Activated naive CD8-positive, alpha-beta T cell treated with anti-CD3 and anti-CD28 coated beads for 36 hours (primary cell): ENCODE measurements at regions not wholly inside any gene's neighbourhood (a gene's known extent, or its start where the extent isn't known, plus 50 kb on each side); places are given as distances from the start of the nearest gene placed in this dataset.

Experiments used
- DNase-seq: peaks from one replicate; pipeline ENCODE4 v3.0.0; 2021
- H3K27ac Mint-ChIP-seq: one replicate; pipeline ENCODE4 v1.8.0; 2022; ENCODE audit warnings: mild to moderate bottlenecking, moderate library complexity, mixed read lengths
- H3K27me3 Mint-ChIP-seq: one replicate; pipeline ENCODE4 v1.8.0; 2022; ENCODE audit warnings: mild to moderate bottlenecking, mixed read lengths
- H3K36me3 Mint-ChIP-seq: one replicate; pipeline ENCODE4 v1.8.0; 2021; ENCODE audit warnings: mild to moderate bottlenecking, mixed read lengths
- H3K4me1 Mint-ChIP-seq: one replicate; pipeline ENCODE4 v1.8.0; 2021; ENCODE audit warnings: mixed read lengths
- H3K4me3 Mint-ChIP-seq: one replicate; pipeline ENCODE4 v1.8.0; 2022; ENCODE audit warnings: mild to moderate bottlenecking, moderate library complexity, mixed read lengths
- H3K9me3 Mint-ChIP-seq: one replicate; pipeline ENCODE4 v1.8.0; 2022; ENCODE audit warnings: mixed read lengths

- Mint-ChIP-seq H3K27ac (no peak overlapping the region), H3K36me3 (no peaks in the 10 kb centered on the region), H3K27me3 (peaks cover 15% of the 10 kb centered on the region), H3K4me1 (no peaks in the 10 kb centered on the region), H3K9me3 (no peaks in the 10 kb centered on the region), H3K4me3 (no peak overlapping the region)
- no peak for DNase-seq
These were observed 325.2 kb downstream of the DUSP10 start for GRCh38 chr1:221416723-221417122.

DNA sequence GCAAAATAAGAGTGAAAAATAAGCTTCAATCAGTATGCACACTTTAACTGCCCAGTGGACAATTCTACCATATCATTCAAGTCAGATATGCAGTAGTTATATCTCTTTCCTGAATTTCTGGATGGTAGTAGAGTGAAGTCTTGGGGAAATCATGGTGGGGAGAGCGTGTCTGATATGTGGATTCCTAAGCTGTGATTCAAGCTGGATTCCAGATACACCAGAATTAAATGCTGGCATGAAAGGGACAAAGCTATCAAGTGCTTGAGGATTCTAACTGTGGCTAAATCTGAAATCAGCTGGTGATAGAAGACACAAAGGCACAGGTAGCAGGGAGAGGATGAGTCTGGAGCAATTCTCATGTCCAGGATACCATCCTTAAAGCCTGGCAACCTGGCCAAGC is 323.5 kb downstream of the DUSP10 start:
- H3K9me3 Mint-ChIP-seq = no peaks in the 10 kb centered on the region
- no peak overlapping the region for H3K27ac Mint-ChIP-seq
- H3K4me3 Mint-ChIP-seq = no peak overlapping the region
- peaks cover 15% of the 10 kb centered on the region for H3K27me3 Mint-ChIP-seq
- no peak for DNase-seq
- no peaks in the 10 kb centered on the region for H3K36me3 Mint-ChIP-seq
- no peaks in the 10 kb centered on the region for H3K4me1 Mint-ChIP-seq

- no peaks in the 10 kb centered on the region for H3K36me3 Mint-ChIP-seq
- H3K27me3 Mint-ChIP-seq = peaks cover 11% of the 10 kb centered on the region
- no peaks in the 10 kb centered on the region for H3K4me1 Mint-ChIP-seq
These were observed 322.3 kb downstream of the DUSP10 start for GRCh38 chr1:221419513-221420095.

DNA sequence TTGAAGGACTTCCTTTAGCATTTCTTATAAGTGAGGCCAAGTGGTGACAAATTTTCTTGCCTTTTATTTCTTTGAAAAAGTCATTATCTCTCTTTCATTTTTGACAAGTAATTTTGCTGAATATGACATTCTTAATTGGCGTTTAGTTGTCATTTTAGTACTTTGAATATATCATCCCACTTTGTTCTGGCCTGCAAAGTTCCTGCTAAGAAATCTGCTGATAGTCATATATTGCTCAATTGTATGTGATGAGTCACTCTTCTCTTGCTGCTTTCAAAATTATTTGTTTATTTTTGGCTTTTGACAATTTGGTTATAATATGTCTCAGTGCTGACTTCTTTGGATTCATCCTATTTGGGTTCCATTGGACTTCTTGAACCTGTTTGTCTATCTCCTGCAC is 312.6 kb downstream of the DUSP10 start:
- no peak for DNase-seq
- Mint-ChIP-seq H3K27ac (no peak overlapping the region), H3K4me1 (no peaks in the 10 kb centered on the region), H3K36me3 (no peaks in the 10 kb centered on the region), H3K4me3 (no peak overlapping the region), H3K9me3 (peaks cover 13% of the 10 kb centered on the region), H3K27me3 (peaks cover 6% of the 10 kb centered on the region)

More at GRCh38 chr1:221419513-221420095, 322.3 kb downstream of the DUSP10 start:
- Mint-ChIP-seq H3K27ac (no peak overlapping the region), H3K9me3 (no peaks in the 10 kb centered on the region), H3K4me3 (no peak overlapping the region)
- DNase-seq = no peak

DNA sequence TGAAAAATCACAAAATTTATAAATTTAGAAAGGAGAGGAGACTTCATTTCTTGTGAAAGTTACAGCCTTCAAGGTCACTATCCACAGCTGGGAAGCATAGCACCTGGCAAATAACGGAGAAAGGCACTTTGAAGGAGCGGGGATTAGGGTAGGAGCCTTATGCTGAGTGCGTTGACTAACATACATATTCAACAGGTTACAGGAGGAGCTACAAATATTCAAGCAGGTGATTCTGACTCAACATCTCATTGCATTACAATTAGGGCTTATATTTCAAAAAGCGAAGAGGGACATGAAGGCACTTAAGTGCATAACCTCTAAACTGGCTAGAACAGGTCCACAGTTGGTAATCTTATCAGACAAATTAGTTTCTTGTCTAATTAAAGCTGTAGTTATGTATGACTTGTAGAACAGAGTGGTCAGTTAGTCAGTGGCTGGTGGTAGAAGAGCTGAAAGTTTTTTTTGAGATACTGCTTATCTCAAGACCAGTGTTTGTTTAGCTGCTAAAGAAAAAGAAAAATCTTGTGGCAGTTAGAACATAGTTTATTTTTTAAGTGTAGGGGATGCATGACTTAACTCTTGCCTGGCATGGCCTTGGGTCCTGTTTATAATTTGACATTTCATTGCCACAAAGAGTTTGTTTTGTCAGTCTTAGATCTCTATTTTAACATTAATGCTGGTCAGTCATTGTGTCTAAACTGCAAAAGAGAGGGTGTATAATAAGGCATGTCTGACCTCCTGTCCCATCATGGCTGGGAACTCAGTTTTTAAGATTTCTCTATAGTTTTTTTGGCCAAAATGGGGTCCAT is 311.5 kb downstream of the DUSP10 start:
- Mint-ChIP-seq H3K27ac (no peak overlapping the region), H3K4me3 (no peak overlapping the region), H3K27me3 (peaks cover 6% of the 10 kb centered on the region)

GRCh38 chr1:221431068-221431651 is 310.7 kb downstream of the DUSP10 start:
- Mint-ChIP-seq H3K27me3 (peaks cover 6% of the 10 kb centered on the region), H3K9me3 (peaks cover 9% of the 10 kb centered on the region), H3K4me1 (peaks cover 11% of the 10 kb centered on the region), H3K36me3 (no peaks in the 10 kb centered on the region), H3K27ac (no peak overlapping the region), H3K4me3 (no peak overlapping the region)
- DNase-seq = no peak

More for the DNA sequence above, 311.5 kb downstream of the DUSP10 start:
- no peaks in the 10 kb centered on the region for H3K36me3 Mint-ChIP-seq
- H3K4me1 Mint-ChIP-seq = peaks cover 8% of the 10 kb centered on the region
- no peak for DNase-seq
- peaks cover 9% of the 10 kb centered on the region for H3K9me3 Mint-ChIP-seq

GRCh38 chr1:221431961-221432360 is 309.9 kb downstream of the DUSP10 start:
- H3K4me1 Mint-ChIP-seq = peaks cover 11% of the 10 kb centered on the region

GRCh38 chr1:221435504-221435904 is 306.4 kb downstream of the DUSP10 start:
- DNase-seq = no peak
- peaks cover 34% of the 10 kb centered on the region for H3K4me1 Mint-ChIP-seq
- H3K27ac Mint-ChIP-seq = no peak overlapping the region
- no peaks in the 10 kb centered on the region for H3K27me3 Mint-ChIP-seq
- H3K9me3 Mint-ChIP-seq = no peaks in the 10 kb centered on the region
- H3K36me3 Mint-ChIP-seq = no peaks in the 10 kb centered on the region
- H3K4me3 Mint-ChIP-seq = no peak overlapping the region

More at GRCh38 chr1:221431961-221432360, 309.9 kb downstream of the DUSP10 start:
- no peak overlapping the region for H3K27ac Mint-ChIP-seq
- no peak overlapping the region for H3K4me3 Mint-ChIP-seq
- H3K36me3 Mint-ChIP-seq = no peaks in the 10 kb centered on the region
- peaks cover 6% of the 10 kb centered on the region for H3K27me3 Mint-ChIP-seq
- H3K9me3 Mint-ChIP-seq = peaks cover 3% of the 10 kb centered on the region
- no peak for DNase-seq

- no peaks in the 10 kb centered on the region for H3K36me3 Mint-ChIP-seq
- H3K4me3 Mint-ChIP-seq = no peak overlapping the region
- H3K4me1 Mint-ChIP-seq = peaks cover 40% of the 10 kb centered on the region
- peaks cover 4% of the 10 kb centered on the region for H3K27me3 Mint-ChIP-seq
- DNase-seq = no peak
- H3K9me3 Mint-ChIP-seq = no peaks in the 10 kb centered on the region
- H3K27ac Mint-ChIP-seq = no peak overlapping the region
These were observed 304.7 kb downstream of the DUSP10 start for GRCh38 chr1:221437171-221437570.

DNA sequence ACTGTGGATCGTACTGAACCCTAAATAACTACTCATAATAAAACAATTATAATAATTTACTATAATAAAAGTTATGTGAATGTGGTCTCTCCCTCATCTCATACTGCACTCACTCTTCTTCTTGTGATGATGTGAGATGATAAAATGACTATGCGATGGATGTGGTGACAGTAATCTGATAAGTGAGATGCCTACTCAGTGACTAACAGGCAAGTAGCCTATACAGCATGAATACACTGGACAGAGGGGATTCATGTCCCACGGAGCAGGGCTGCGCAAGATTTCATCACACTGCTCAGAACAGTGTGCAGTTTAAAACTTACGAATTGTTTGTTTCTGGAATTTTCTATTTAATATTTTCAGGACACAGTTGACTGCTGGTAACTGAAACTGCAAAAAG is 304.0 kb downstream of the DUSP10 start:
- Mint-ChIP-seq H3K27ac (peak overlapping the region; percentile 16), H3K36me3 (no peaks in the 10 kb centered on the region), H3K9me3 (no peaks in the 10 kb centered on the region), H3K4me1 (peaks cover 40% of the 10 kb centered on the region), H3K27me3 (peaks cover 8% of the 10 kb centered on the region), H3K4me3 (no peak overlapping the region)
- no peak for DNase-seq

- DNase-seq = peak; percentile 71
- H3K4me3 Mint-ChIP-seq = peak overlapping the region; percentile 50
- H3K9me3 Mint-ChIP-seq = no peaks in the 10 kb centered on the region
- H3K4me1 Mint-ChIP-seq = peaks cover 40% of the 10 kb centered on the region
- H3K27ac Mint-ChIP-seq = peak overlapping the region; percentile 92
- H3K27me3 Mint-ChIP-seq = peaks cover 19% of the 10 kb centered on the region
- no peaks in the 10 kb centered on the region for H3K36me3 Mint-ChIP-seq
These were observed 302.7 kb downstream of the DUSP10 start for GRCh38 chr1:221439008-221439746.

GRCh38 chr1:221439747-221440501 is 302.0 kb downstream of the DUSP10 start:
- Mint-ChIP-seq H3K9me3 (no peaks in the 10 kb centered on the region), H3K4me1 (peaks cover 37% of the 10 kb centered on the region), H3K36me3 (no peaks in the 10 kb centered on the region), H3K4me3 (peak overlapping the region; percentile 34), H3K27me3 (peaks cover 23% of the 10 kb centered on the region), H3K27ac (peak overlapping the region; percentile 92)
- peak; percentile 50 for DNase-seq

DNA sequence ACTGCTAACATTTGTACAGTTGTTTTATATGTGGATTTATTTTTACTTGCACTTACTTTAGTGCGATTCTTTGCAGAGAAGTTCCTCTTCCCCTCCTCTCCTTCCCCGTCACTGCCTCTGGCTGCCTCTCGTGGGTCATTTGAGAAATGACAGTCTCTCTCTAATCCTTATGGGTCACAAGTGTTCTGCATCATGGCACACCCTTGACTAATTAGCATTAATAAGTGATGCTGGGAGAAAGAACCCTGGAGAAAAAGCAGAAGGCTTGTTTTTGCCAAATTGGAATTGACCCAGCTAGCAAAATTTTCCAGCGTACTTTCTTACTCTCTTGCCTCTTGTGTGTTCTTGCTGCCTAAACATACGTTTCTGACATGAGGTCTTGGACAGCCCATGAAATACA is 301.2 kb downstream of the DUSP10 start:
- peak overlapping the region; percentile 92 for H3K27ac Mint-ChIP-seq

DNA sequence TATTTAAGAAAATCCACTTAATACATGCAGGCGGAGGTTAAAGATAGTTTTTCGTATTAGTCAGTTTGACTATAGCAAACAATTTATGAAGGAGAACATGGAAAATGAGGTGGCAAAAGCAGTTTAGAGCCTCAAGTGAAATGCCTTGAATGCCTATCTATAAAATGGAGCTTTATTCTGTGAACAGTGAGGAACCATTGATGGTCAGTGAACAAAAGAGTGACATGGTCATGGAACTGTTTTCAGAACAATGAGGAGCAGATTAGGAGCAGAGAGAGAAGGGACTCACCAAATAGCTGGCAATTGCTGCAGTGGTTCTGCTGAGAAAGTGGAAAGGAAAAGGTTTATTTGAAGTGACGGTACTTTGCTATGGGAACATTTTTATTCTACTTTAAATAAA is 299.8 kb downstream of the DUSP10 start:
- H3K36me3 Mint-ChIP-seq = no peaks in the 10 kb centered on the region
- H3K4me1 Mint-ChIP-seq = peaks cover 29% of the 10 kb centered on the region
- no peak for DNase-seq
- no peaks in the 10 kb centered on the region for H3K9me3 Mint-ChIP-seq
- H3K4me3 Mint-ChIP-seq = no peak overlapping the region
- H3K27me3 Mint-ChIP-seq = peaks cover 26% of the 10 kb centered on the region
- no peak overlapping the region for H3K27ac Mint-ChIP-seq

More for the DNA sequence above, 301.2 kb downstream of the DUSP10 start:
- Mint-ChIP-seq H3K9me3 (no peaks in the 10 kb centered on the region), H3K36me3 (no peaks in the 10 kb centered on the region), H3K27me3 (peaks cover 23% of the 10 kb centered on the region), H3K4me3 (no peak overlapping the region), H3K4me1 (peaks cover 29% of the 10 kb centered on the region)
- no peak for DNase-seq
